Glutamatergic neuron (in vitro differentiated cells): ENCODE measurements at regions not wholly inside any gene's neighbourhood (a gene's known extent, or its start where the extent isn't known, plus 50 kb on each side); places are given as distances from the start of the nearest gene placed in this dataset.

Experiments used
- DNase-seq: peaks from one replicate; pipeline ENCODE4 v3.0.0; 2022
- H3K27ac Mint-ChIP-seq: one replicate; pipeline ENCODE4 v1.8.0; 2020; ENCODE audit warnings: mild to moderate bottlenecking, mixed read lengths, inconsistent platforms; ENCODE audit not compliant: unreplicated experiment
- H3K27me3 Mint-ChIP-seq: one replicate; pipeline ENCODE4 v1.8.0; 2020; ENCODE audit warnings: mild to moderate bottlenecking, moderate library complexity, mixed read lengths, inconsistent platforms; ENCODE audit not compliant: unreplicated experiment
- H3K36me3 Mint-ChIP-seq: one replicate; pipeline ENCODE4 v1.8.0; 2020; ENCODE audit warnings: mild to moderate bottlenecking, mixed read lengths, inconsistent platforms; ENCODE audit not compliant: unreplicated experiment
- H3K4me1 Mint-ChIP-seq: one replicate; pipeline ENCODE4 v1.8.0; 2020; ENCODE audit warnings: mild to moderate bottlenecking, low read depth, mixed read lengths, inconsistent platforms; ENCODE audit not compliant: unreplicated experiment
- H3K4me3 Mint-ChIP-seq: one replicate; pipeline ENCODE4 v1.8.0; 2020; ENCODE audit warnings: mild to moderate bottlenecking, mixed read lengths, inconsistent platforms; ENCODE audit not compliant: unreplicated experiment
- H3K9me3 Mint-ChIP-seq: one replicate; pipeline ENCODE4 v1.8.0; 2020; ENCODE audit warnings: mild to moderate bottlenecking, moderate library complexity, mixed read lengths, inconsistent platforms; ENCODE audit not compliant: unreplicated experiment
- CTCF ChIP-seq: fragments of 200-600 bp; sonication (generic); IDR thresholded peaks from one replicate; pipeline ENCODE4 v1.5.0; 2021; ENCODE audit not compliant: partially characterized antibody, unreplicated experiment

DNA sequence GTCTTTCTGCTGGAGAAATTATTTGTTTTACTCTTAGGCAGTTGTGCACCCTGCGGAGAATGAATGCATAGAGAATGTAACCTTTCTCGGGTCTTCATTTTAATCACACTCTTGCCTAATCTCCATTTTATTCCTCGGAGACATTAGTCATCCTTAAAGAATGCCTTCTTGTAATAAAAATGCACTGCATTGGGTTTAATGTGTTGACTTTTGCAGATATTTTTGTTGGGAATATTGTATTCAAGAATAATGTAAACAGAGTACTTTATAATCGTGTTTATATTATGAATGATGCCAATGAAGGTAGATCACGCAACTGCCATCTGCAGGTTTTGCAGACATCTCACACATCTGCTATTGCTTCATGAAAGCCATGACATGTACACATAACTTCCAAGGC lies 1093.9 kb upstream of the CDH6 start:
- Mint-ChIP-seq H3K4me3 (no peak overlapping the region), H3K36me3 (no peaks in the 10 kb centered on the region), H3K9me3 (no peaks in the 10 kb centered on the region), H3K4me1 (peaks cover 10% of the 10 kb centered on the region), H3K27ac (no peak overlapping the region), H3K27me3 (no peaks in the 10 kb centered on the region)
- DNase-seq = no peak
- TF ChIP-seq CTCF = no peak

DNA sequence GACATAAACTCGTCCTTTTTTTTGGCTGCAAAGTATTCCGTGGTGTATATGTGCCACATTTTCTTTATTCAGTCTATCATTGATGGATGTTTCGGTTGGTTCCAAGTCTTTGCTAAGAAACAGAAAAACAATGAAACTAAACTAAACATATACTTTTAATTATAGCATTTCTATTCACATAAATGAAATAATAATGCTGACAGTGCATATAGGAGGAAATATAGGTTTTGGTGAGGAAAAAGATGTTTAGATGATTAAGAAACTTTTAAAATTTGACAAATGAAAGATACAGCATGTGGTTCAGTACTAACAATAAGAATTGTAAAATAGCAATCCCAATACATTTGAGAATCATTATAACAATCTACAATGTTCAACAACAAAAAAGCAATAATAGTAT lies 1094.5 kb upstream of the CDH6 start:
- no peak overlapping the region for H3K27ac Mint-ChIP-seq
- DNase-seq = no peak
- no peaks in the 10 kb centered on the region for H3K27me3 Mint-ChIP-seq
- TF ChIP-seq CTCF = no peak
- peaks cover 10% of the 10 kb centered on the region for H3K4me1 Mint-ChIP-seq
- H3K9me3 Mint-ChIP-seq = no peaks in the 10 kb centered on the region
- no peaks in the 10 kb centered on the region for H3K36me3 Mint-ChIP-seq
- no peak overlapping the region for H3K4me3 Mint-ChIP-seq

GRCh38 chr5:30092548-30092947 lies 1100.9 kb upstream of the CDH6 start:
- no peak for TF ChIP-seq CTCF

DNA sequence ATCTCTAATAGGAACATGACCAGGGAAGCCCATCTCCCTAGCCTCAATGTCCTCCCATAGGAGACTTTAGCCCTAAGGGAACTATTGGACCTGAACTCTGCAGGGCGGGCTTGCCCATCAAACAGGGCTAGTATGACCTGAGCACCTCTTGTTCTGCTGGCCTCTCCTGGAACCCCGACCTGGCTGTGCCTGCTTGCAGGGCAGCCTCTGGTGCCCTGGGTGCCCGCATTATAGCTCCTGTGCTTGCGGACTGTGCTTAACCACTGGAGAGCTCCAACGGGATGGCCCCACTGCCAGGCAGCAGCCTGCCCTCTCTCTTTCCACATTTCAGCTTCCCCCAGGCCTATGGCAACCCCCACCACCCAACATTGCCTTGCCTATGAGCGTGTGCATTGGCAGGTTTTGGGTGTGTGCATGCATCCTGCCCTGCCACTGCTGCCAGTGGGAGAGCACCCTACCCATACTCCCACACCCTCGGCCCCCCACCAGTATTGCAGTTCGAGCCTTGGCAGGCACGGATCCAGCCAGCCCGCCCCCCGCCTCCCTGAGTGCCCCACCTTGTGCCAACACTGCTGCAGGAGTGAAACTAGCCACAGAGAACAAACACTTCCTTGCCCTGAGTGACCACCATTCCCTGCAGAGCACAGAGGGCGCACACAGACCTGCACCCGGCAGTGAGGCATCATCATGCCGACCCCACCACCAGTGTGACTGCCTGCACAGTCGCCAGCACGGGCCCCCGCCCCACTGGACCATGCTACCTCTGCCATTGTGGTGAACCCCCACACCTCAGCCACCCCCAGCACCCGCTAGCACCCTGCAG lies 1123.8 kb upstream of the CDH6 start:
- no peaks in the 10 kb centered on the region for H3K4me1 Mint-ChIP-seq
- H3K9me3 Mint-ChIP-seq = peaks cover 5% of the 10 kb centered on the region
- TF ChIP-seq CTCF = no peak
- DNase-seq = no peak
- no peaks in the 10 kb centered on the region for H3K27me3 Mint-ChIP-seq
- H3K4me3 Mint-ChIP-seq = no peak overlapping the region
- H3K27ac Mint-ChIP-seq = no peak overlapping the region
- H3K36me3 Mint-ChIP-seq = no peaks in the 10 kb centered on the region

More at GRCh38 chr5:30092548-30092947, 1100.9 kb upstream of the CDH6 start:
- H3K4me1 Mint-ChIP-seq = no peaks in the 10 kb centered on the region
- no peaks in the 10 kb centered on the region for H3K9me3 Mint-ChIP-seq
- H3K27me3 Mint-ChIP-seq = no peaks in the 10 kb centered on the region
- DNase-seq = no peak
- H3K27ac Mint-ChIP-seq = no peak overlapping the region
- H3K4me3 Mint-ChIP-seq = no peak overlapping the region
- H3K36me3 Mint-ChIP-seq = no peaks in the 10 kb centered on the region

GRCh38 chr5:30063503-30063902 lies 1130.0 kb upstream of the CDH6 start:
- H3K4me3 Mint-ChIP-seq = no peak overlapping the region
- no peaks in the 10 kb centered on the region for H3K36me3 Mint-ChIP-seq
- no peaks in the 10 kb centered on the region for H3K4me1 Mint-ChIP-seq
- DNase-seq = no peak
- TF ChIP-seq CTCF = no peak
- no peak overlapping the region for H3K27ac Mint-ChIP-seq
- H3K27me3 Mint-ChIP-seq = no peaks in the 10 kb centered on the region
- H3K9me3 Mint-ChIP-seq = no peaks in the 10 kb centered on the region
